T-cell (primary cell): ENCODE measurements at regions not wholly inside any gene's neighbourhood (a gene's known extent, or its start where the extent isn't known, plus 50 kb on each side); places are given as distances from the start of the nearest gene placed in this dataset.

Experiments used
- ATAC-seq, 4 experiments: fragments of 200-7000 bp in 3 of 4; fragments of 150-1000 bp in 1 of 4; cut with Tn5 transposase; replicated peaks in 1 of 4; 1 replicate in 3 of 4; 2 replicates in 1 of 4; pipeline ENCODE4 v1.10.0; 2021; ENCODE audit warnings: moderate library complexity in 3 of 4, mild to moderate bottlenecking in 2 of 4, moderate number of reproducible peaks in 1 of 4
- CTCF ChIA-PET, 2 donors: fragments of 300-600 bp; sonication (Branson Sonifier 250); formaldehyde crosslinking; loops; one replicate each; lab custom pipeline; 2022; ENCODE audit warnings: antibody characterized with exemption in 2 of 2; lab: Charles Lee
- POLR2A ChIA-PET, 2 donors: fragments of 300-600 bp; sonication (Branson Sonifier 250); formaldehyde crosslinking; loops; one replicate each; lab custom pipeline; 2022; ENCODE audit warnings: antibody characterized with exemption in 2 of 2; lab: Charles Lee
- DNase-seq, 35 experiments: peaks; one replicate each; pipeline versions ENCODE4 v3.0.0 to v3.0.0-alpha.2; 2013 to 2023
- H3K27ac ChIP-seq: one replicate; pipeline ENCODE4 v1.5.1; 2013; ENCODE audit warnings: low read length
- H3K27me3 ChIP-seq, 2 experiments: replicated peaks in 1 of 2; 1 replicate in 1 of 2; 2 replicates in 1 of 2; pipeline versions ENCODE4 v1.6.1 to v1.7.0; 2013; ENCODE audit warnings: low read length in 1 of 2, mixed read lengths in 1 of 2; ENCODE audit not compliant: control insufficient read depth in 2 of 2, insufficient read depth in 2 of 2; ENCODE audit errors: extremely low read depth in 1 of 2
- H3K36me3 ChIP-seq, 2 donors: 1 replicate in 1 of 2; 2 replicates in 1 of 2; pipeline versions ENCODE4 v1.6.1 to v1.7.0; 2013; ENCODE audit warnings: low read length in 1 of 2; ENCODE audit not compliant: control insufficient read depth in 2 of 2, insufficient read depth in 1 of 2; ENCODE audit errors: extremely low read depth in 1 of 2
- H3K4me1 ChIP-seq, 2 experiments: 1 replicate in 1 of 2; 2 replicates in 1 of 2; pipeline versions ENCODE4 v1.6.1 to v1.7.0; 2013; ENCODE audit warnings: low read length in 2 of 2, mixed read lengths in 1 of 2; ENCODE audit not compliant: insufficient read depth in 2 of 2, control insufficient read depth in 1 of 2; ENCODE audit errors: extremely low read depth in 1 of 2
- H3K4me3 ChIP-seq, 2 donors: 1 replicate in 1 of 2; 2 replicates in 1 of 2; pipeline versions ENCODE4 v1.5.1 to v1.7.0; 2013; ENCODE audit warnings: mild to moderate bottlenecking in 2 of 2, low read length in 1 of 2, moderate library complexity in 1 of 2; ENCODE audit not compliant: control insufficient read depth in 1 of 2; ENCODE audit errors: extremely low read depth in 1 of 2
- H3K9me3 ChIP-seq: 2 replicates; pipeline ENCODE4 v1.7.0; 2013
- H3K27ac Mint-ChIP-seq, 2 donors: one replicate each; pipeline ENCODE4 v1.8.0; 2020 to 2021; ENCODE audit warnings: mild to moderate bottlenecking in 2 of 2, mixed read lengths in 2 of 2
- H3K27me3 Mint-ChIP-seq, 2 donors: one replicate each; pipeline ENCODE4 v1.8.0; 2021 to 2022; ENCODE audit warnings: mixed read lengths in 2 of 2
- H3K36me3 Mint-ChIP-seq: one replicate; pipeline ENCODE4 v1.8.0; 2021; ENCODE audit warnings: mixed read lengths
- H3K4me1 Mint-ChIP-seq, 3 donors: one replicate each; pipeline ENCODE4 v1.8.0; 2020 to 2022; ENCODE audit warnings: mixed read lengths in 3 of 3, mild to moderate bottlenecking in 1 of 3
- H3K4me3 Mint-ChIP-seq, 3 donors: one replicate each; pipeline ENCODE4 v1.8.0; 2020 to 2022; ENCODE audit warnings: mild to moderate bottlenecking in 3 of 3, mixed read lengths in 3 of 3, moderate library complexity in 3 of 3
- H3K9me3 Mint-ChIP-seq, 3 donors: one replicate each; pipeline ENCODE4 v1.8.0; 2020 to 2022; ENCODE audit warnings: mixed read lengths in 3 of 3
- WGBS: methylation state at CpG from one replicate; pipeline ENCODE4 v1.1.5; 2013; ENCODE audit warnings: missing lambda C conversion rate; ENCODE audit not compliant: insufficient coverage; 5-methylcytosine and 5-hydroxymethylcytosine counted together

DNA sequence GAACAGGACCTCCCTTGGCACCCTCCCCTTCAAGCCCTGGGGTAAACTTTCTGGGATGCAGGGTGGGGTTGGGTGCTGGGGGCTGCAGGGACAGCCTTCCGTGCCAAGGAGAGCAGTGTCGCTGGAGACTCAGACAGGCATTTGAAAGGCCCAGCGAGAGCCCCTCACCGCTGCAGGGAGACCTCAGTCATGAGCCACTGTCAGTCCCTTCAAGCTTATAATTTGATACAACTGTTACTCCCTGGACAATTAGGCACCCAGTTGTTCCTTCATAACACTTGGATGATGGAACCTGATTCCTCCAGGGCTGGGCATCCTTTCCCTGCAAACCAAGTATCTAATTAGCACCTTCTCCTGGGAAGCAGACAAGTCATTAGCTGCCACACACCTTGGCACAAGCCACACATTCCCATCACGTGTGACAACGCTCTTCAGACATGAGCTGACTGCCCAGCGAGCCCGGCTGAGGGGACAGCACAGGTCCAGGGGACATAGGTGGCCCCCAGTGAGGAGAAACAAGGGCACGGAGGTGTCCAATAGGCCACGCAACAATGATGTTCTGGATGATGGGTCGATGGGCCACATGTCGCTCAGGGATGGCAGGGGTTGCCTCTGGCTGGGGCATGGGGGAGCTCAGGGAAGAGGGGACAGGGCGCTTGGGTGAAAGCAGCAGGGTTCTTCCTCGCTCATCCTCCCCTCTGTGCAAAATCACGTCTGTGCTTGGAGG lies 59.6 kb downstream of the KCNF1 start:
- no peak for DNase-seq
- Histone ChIP-seq H3K4me1 (no peaks in the 10 kb centered on the region), H3K27me3 (peaks cover 0 to 42% of the 10 kb centered on the region in 2 experiments), H3K4me3 (no peak overlapping the region), H3K36me3 (no peaks in the 10 kb centered on the region), H3K9me3 (no peaks in the 10 kb centered on the region), H3K27ac (no peak overlapping the region)
- ChIA-PET POLR2A (no interaction called here), CTCF (no interaction called here)
- no peak for ATAC-seq
- Mint-ChIP-seq H3K27me3 (peaks cover 16 to 41% of the 10 kb centered on the region in 2 donors), H3K36me3 (no peaks in the 10 kb centered on the region), H3K4me3 (no peak overlapping the region), H3K4me1 (no peaks in the 10 kb centered on the region), H3K9me3 (no peaks in the 10 kb centered on the region), H3K27ac (no peak overlapping the region)
- WGBS: 85% methylated on average over 14 of the region's 15 CpGs

- CTCF ChIA-PET: no interaction called here
- Histone ChIP-seq H3K4me1 (no peaks in the 10 kb centered on the region), H3K27me3 (peaks cover 0 to 37% of the 10 kb centered on the region in 2 experiments), H3K27ac (no peak overlapping the region), H3K36me3 (no peaks in the 10 kb centered on the region), H3K4me3 (no peak overlapping the region), H3K9me3 (no peaks in the 10 kb centered on the region)
- ATAC-seq (no peak), DNase-seq (no peak)
- no peak overlapping the region for H3K4me3 Mint-ChIP-seq
- H3K9me3 Mint-ChIP-seq: no peaks in the 10 kb centered on the region
- WGBS: 41% methylated on average over 6 of the region's 8 CpGs
- H3K27me3 Mint-ChIP-seq: peaks cover 16 to 36% of the 10 kb centered on the region in 2 donors
- POLR2A ChIA-PET: no interaction called here
- no peak overlapping the region for H3K27ac Mint-ChIP-seq
- H3K4me1 Mint-ChIP-seq: peaks cover 0 to 2% (median 1%) of the 10 kb centered on the region in 3 donors
- no peaks in the 10 kb centered on the region for H3K36me3 Mint-ChIP-seq
Observed at GRCh38 chr2:10971888-10972260, 60.1 kb downstream of the KCNF1 start.

DNA sequence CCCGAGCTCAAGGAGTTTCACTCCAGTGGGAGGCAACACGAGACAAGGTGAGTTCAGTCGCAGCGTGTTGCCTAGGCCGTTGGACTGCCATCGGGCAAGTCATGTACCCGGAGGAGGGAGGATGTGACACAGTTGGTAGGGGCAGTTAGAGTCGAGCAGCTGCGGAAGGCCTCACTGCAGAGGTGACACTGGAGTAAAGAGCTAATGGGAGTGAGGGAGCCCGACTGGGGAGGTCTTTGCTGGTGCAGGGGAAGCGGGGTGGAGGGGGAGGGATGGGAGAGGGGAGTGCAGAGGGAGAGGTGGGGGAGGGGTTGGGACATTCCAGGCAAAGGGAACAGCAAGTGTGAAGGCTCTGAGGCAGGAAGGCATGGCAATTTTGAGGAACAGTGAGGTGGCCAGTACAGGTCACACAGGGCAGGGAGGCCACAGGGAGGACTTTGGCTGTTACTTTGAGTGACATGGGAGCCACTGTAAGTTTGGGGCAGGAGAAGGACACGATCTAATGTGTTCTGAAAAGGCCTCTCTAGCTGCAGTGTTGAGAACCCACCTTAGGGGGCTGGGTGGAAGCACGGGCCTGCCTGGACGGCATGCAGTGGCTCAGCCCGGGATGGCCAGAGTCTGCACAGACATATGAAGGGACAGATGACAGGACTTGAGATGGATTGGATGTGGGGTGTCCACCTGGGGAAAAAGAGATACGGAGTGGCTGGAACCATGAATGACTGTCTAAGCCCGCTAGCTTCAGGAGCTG lies 61.1 kb downstream of the KCNF1 start:
- Mint-ChIP-seq H3K4me3 (no peak overlapping the region), H3K4me1 (peaks cover 0 to 5% (median 5%) of the 10 kb centered on the region in 3 donors), H3K36me3 (no peaks in the 10 kb centered on the region), H3K27ac (no peak overlapping the region), H3K9me3 (no peaks in the 10 kb centered on the region), H3K27me3 (peaks cover 19 to 32% of the 10 kb centered on the region in 2 donors)
- POLR2A ChIA-PET: no interaction called here
- Histone ChIP-seq H3K27me3 (peaks cover 0 to 35% of the 10 kb centered on the region in 2 experiments), H3K27ac (no peak overlapping the region), H3K4me1 (no peaks in the 10 kb centered on the region), H3K9me3 (no peaks in the 10 kb centered on the region), H3K36me3 (no peaks in the 10 kb centered on the region), H3K4me3 (no peak overlapping the region)
- CTCF ChIA-PET: no interaction called here
- ATAC-seq (no peak), DNase-seq (no peak)
- 84% methylated on average over 15 of the region's 17 CpGs for WGBS

GRCh38 chr2:10973766-10974165 lies 62.0 kb downstream of the KCNF1 start:
- H3K27ac ChIP-seq: no peak overlapping the region
- POLR2A ChIA-PET: no interaction called here

DNA sequence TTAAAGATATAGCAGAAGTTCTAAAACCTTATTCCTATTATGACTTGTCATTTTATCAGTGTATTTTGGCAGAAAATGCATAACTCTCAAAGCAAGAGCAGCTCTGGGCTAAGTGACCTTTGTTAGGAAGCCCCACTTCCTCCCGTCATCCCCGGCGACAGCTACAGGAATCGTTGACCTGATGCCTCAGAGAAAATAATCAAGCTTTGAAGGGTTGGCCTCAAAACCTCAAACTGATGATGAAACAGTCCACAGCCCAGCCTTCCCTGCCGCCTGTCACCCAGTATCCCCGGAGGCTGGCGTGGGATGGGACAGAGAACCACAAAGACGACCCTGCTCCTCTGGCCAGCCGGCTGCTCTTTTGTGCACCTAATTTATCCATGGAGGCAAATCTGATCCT lies 65.3 kb downstream of the KCNF1 start:
- H3K4me3 Mint-ChIP-seq: no peak overlapping the region
- ATAC-seq: no peak
- Histone ChIP-seq H3K27me3 (peaks cover 0 to 30% of the 10 kb centered on the region in 2 experiments), H3K9me3 (no peaks in the 10 kb centered on the region), H3K4me1 (no peaks in the 10 kb centered on the region), H3K4me3 (no peak overlapping the region), H3K36me3 (no peaks in the 10 kb centered on the region), H3K27ac (no peak overlapping the region)
- H3K27ac Mint-ChIP-seq: no peak overlapping the region
- H3K27me3 Mint-ChIP-seq: peaks cover 14% of the 10 kb centered on the region in 2 donors
- DNase-seq: no peak
- ChIA-PET POLR2A (no interaction called here), CTCF (no interaction called here)
- no peaks in the 10 kb centered on the region for H3K36me3 Mint-ChIP-seq
- whole genome bisulfite sequencing: 6% methylated on average over 6 of the region's 9 CpGs
- no peaks in the 10 kb centered on the region for H3K9me3 Mint-ChIP-seq
- H3K4me1 Mint-ChIP-seq: peaks cover 0 to 5% (median 5%) of the 10 kb centered on the region in 3 donors

More at GRCh38 chr2:10973766-10974165, 62.0 kb downstream of the KCNF1 start:
- no peaks in the 10 kb centered on the region for H3K36me3 Mint-ChIP-seq
- peaks cover 14 to 28% of the 10 kb centered on the region in 2 donors for H3K27me3 Mint-ChIP-seq
- no peak overlapping the region for H3K4me3 Mint-ChIP-seq
- Histone ChIP-seq H3K36me3 (no peaks in the 10 kb centered on the region), H3K4me3 (no peak overlapping the region), H3K9me3 (no peaks in the 10 kb centered on the region), H3K27me3 (peaks cover 0 to 32% of the 10 kb centered on the region in 2 experiments), H3K4me1 (no peaks in the 10 kb centered on the region)
- no peak for ATAC-seq
- H3K9me3 Mint-ChIP-seq: no peaks in the 10 kb centered on the region
- WGBS: 60% methylated on average over 1 of the region's 6 CpGs
- H3K4me1 Mint-ChIP-seq: peaks cover 0 to 5% (median 5%) of the 10 kb centered on the region in 3 donors
- CTCF ChIA-PET: no interaction called here
- no peak overlapping the region for H3K27ac Mint-ChIP-seq
- no peak for DNase-seq

GRCh38 chr2:10977621-10978020 lies 65.9 kb downstream of the KCNF1 start:
- Histone ChIP-seq H3K4me1 (no peaks in the 10 kb centered on the region), H3K27me3 (peaks cover 0 to 31% of the 10 kb centered on the region in 2 experiments), H3K27ac (no peak overlapping the region), H3K36me3 (no peaks in the 10 kb centered on the region), H3K9me3 (no peaks in the 10 kb centered on the region), H3K4me3 (no peak overlapping the region)
- H3K27ac Mint-ChIP-seq: no peak overlapping the region
- WGBS: no CpG with 5 or more reads among the region's 7 CpGs
- H3K4me1 Mint-ChIP-seq: peaks cover 0 to 5% (median 5%) of the 10 kb centered on the region in 3 donors
- no peak overlapping the region for H3K4me3 Mint-ChIP-seq
- H3K36me3 Mint-ChIP-seq: no peaks in the 10 kb centered on the region
- no peaks in the 10 kb centered on the region for H3K9me3 Mint-ChIP-seq
- ChIA-PET CTCF (no interaction called here), POLR2A (no interaction called here)
- DNase-seq (no peak), ATAC-seq (no peak)
- peaks cover 10 to 12% of the 10 kb centered on the region in 2 donors for H3K27me3 Mint-ChIP-seq
